Activated T-helper 17 cell treated with anti-CD3 and anti-CD28 coated beads, Interleukin-2, amount 50 U/mL, for 72 hours (primary cell): ENCODE measurements at regions not wholly inside any gene's neighbourhood (a gene's known extent, or its start where the extent isn't known, plus 50 kb on each side); places are given as distances from the start of the nearest gene placed in this dataset.

ENCODE experiments used
- ATAC-seq: fragments of 150-1000 bp; cut with Tn5 transposase; replicated peaks from 2 replicates; pipeline ENCODE4 v1.10.0; 2021; ENCODE audit warnings: mild to moderate bottlenecking, moderate library complexity
- H3K27ac Mint-ChIP-seq: one replicate; pipeline ENCODE4 v1.8.0; 2022; ENCODE audit warnings: mixed read lengths
- H3K27me3 Mint-ChIP-seq: one replicate; pipeline ENCODE4 v1.8.0; 2022; ENCODE audit warnings: mixed read lengths
- H3K36me3 Mint-ChIP-seq: one replicate; pipeline ENCODE4 v1.8.0; 2022; ENCODE audit warnings: low read depth, mild to moderate bottlenecking, mixed read lengths
- H3K4me1 Mint-ChIP-seq: one replicate; pipeline ENCODE4 v1.8.0; 2022; ENCODE audit warnings: mixed read lengths
- H3K4me3 Mint-ChIP-seq: one replicate; pipeline ENCODE4 v1.8.0; 2022; ENCODE audit warnings: mild to moderate bottlenecking, mixed read lengths
- H3K9me3 Mint-ChIP-seq: one replicate; pipeline ENCODE4 v1.8.0; 2022; ENCODE audit warnings: mixed read lengths

DNA sequence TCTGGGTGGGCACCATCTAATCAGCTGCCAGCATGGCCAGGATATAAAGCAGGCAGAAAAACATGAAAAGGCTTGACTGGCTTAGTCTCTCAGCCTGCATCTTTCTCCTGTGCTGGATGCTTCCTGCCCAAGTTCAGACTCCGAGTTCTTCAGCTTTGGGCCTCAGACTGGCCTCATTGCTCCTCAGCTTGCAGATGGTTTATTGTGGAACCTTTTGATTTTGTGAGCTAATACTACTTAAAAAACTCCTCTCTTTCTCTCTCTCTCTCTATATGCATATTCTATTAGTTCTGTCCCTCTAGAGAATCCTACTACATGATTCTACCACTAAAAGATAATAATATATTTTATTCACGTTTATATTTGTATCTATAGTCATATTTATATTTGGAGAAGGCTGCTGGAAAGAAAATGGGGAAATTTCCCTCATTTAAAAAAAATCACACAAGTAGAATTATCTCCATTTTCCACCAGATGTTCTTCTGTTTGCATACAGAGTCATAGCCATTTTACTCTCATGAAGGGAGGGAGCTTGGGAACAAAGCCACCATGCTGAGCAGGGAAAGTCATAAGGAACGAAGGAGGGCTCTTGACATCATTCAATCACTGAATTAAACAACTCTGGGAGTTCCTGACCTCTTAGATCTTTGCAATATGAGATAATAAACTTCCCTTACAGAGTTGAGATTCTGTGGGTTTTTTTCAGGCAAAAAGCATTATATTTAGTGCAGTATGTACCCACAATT lies 1137.4 kb upstream of the CDH18 start:
- no peak for ATAC-seq
- Mint-ChIP-seq H3K4me3 (no peak overlapping the region), H3K36me3 (no peaks in the 10 kb centered on the region), H3K9me3 (peaks cover 4% of the 10 kb centered on the region), H3K4me1 (no peaks in the 10 kb centered on the region), H3K27ac (no peak overlapping the region), H3K27me3 (no peaks in the 10 kb centered on the region)

DNA sequence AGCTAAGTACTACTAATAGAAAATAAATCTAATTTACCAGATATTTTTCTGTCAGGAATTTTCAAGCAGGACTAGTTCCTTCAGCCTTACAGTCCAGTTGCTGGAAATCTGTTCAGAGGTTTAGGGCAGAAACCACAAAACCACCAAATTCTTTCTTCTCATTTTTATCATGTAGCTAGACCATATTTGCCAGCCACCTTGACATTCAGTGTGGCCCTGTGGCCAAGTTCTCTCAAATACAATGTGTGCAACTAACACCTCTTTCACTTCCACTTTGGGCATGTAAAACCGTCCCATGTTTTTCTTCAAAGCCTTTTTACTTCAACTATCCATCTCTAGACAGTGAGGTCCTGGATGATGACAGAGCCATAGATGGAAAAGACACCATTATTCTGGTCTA lies 1133.2 kb upstream of the CDH18 start:
- no peak for ATAC-seq
- Mint-ChIP-seq H3K4me1 (no peaks in the 10 kb centered on the region), H3K9me3 (peaks cover 6% of the 10 kb centered on the region), H3K4me3 (no peak overlapping the region), H3K27ac (no peak overlapping the region), H3K27me3 (no peaks in the 10 kb centered on the region), H3K36me3 (no peaks in the 10 kb centered on the region)

DNA sequence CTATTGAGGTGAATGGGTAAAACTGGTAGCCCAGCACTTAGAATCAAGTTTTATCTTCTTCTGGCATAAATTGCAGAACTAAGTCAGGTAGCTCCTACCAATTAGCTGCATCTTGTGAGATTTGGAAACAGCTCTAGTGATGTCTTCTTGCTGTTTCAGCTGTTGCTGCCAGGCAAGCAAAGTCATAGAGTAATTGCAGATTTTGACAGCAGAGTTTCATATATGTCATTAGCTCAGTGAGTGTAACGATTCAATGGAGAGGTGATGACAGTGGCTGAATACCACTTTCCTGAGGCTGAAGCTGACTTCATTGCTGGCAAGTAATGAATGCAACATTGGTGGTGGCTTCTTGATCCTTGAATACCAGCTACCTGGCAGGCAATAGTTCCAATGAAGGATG lies 1109.7 kb upstream of the CDH18 start:
- H3K4me3 Mint-ChIP-seq, result no peak overlapping the region
- H3K27ac Mint-ChIP-seq, result no peak overlapping the region
- no peak for ATAC-seq
- H3K27me3 Mint-ChIP-seq, result no peaks in the 10 kb centered on the region
- no peaks in the 10 kb centered on the region for H3K4me1 Mint-ChIP-seq
- peaks cover 17% of the 10 kb centered on the region for H3K9me3 Mint-ChIP-seq
- H3K36me3 Mint-ChIP-seq, result no peaks in the 10 kb centered on the region

DNA sequence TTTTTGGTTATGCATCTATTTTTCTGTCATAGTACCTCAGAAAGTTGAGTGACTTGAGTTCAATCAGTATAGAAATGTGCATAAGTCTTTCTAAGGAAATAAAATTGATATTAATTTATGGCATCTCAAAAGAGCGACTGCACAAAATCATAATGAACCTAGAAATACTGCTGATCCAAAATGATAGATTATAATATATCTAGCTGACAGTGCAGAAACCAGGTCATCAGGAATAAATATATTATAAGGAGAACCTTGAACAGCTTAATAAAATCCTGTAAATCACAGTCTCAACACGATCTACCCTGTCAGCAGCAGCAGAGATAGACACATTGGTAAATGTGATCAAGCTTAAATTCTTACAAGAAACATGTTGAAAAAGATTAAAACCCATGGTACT lies 1106.6 kb upstream of the CDH18 start:
- peaks cover 20% of the 10 kb centered on the region for H3K9me3 Mint-ChIP-seq
- H3K4me1 Mint-ChIP-seq, result no peaks in the 10 kb centered on the region
- H3K4me3 Mint-ChIP-seq, result no peak overlapping the region
- H3K27ac Mint-ChIP-seq, result no peak overlapping the region
- H3K27me3 Mint-ChIP-seq, result no peaks in the 10 kb centered on the region
- no peak for ATAC-seq
- no peaks in the 10 kb centered on the region for H3K36me3 Mint-ChIP-seq

DNA sequence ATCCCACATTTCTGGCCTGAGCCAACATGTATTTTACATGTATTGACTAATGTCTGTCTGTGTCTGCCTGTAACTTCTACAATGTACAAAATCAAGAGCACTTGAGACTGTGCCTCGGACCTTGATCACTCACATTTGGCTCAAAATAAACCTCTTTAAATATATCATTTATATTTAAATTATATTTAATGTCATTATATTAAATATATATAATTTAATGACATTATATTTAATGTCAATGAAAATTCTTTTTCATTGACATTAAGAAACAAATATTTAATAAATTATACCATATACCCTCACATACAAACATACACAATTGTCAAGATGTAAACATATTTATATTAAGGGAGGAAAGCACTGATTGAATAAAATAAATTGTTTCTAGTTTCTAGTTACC lies 1099.8 kb upstream of the CDH18 start:
- ATAC-seq, result no peak
- no peaks in the 10 kb centered on the region for H3K27me3 Mint-ChIP-seq
- peaks cover 13% of the 10 kb centered on the region for H3K9me3 Mint-ChIP-seq

DNA sequence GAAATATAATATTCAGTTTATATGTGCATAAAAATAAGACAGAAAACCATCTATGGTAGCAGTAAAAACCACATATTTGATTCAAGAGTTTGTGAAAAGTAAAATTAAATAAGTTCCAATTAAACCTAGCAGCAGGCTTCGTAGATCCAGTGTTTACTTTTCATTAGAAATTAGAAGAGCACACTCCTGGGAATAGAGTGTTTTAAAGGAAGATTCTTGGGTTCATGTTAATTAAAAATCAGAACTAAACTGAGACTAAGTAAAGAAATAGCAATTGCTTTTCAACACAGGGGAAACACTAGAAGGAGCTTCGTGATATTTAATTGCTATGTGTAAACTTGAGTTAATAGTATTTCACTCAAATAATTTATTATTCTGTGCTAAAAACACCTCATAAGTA lies 1097.8 kb upstream of the CDH18 start:
- no peaks in the 10 kb centered on the region for H3K36me3 Mint-ChIP-seq
- H3K9me3 Mint-ChIP-seq, result peaks cover 7% of the 10 kb centered on the region
- no peak for ATAC-seq
- H3K27me3 Mint-ChIP-seq, result no peaks in the 10 kb centered on the region
- no peaks in the 10 kb centered on the region for H3K4me1 Mint-ChIP-seq
- H3K4me3 Mint-ChIP-seq, result no peak overlapping the region
- no peak overlapping the region for H3K27ac Mint-ChIP-seq

More for the DNA sequence above, 1099.8 kb upstream of the CDH18 start:
- no peaks in the 10 kb centered on the region for H3K4me1 Mint-ChIP-seq
- no peak overlapping the region for H3K4me3 Mint-ChIP-seq
- no peak overlapping the region for H3K27ac Mint-ChIP-seq
- H3K36me3 Mint-ChIP-seq, result no peaks in the 10 kb centered on the region

DNA sequence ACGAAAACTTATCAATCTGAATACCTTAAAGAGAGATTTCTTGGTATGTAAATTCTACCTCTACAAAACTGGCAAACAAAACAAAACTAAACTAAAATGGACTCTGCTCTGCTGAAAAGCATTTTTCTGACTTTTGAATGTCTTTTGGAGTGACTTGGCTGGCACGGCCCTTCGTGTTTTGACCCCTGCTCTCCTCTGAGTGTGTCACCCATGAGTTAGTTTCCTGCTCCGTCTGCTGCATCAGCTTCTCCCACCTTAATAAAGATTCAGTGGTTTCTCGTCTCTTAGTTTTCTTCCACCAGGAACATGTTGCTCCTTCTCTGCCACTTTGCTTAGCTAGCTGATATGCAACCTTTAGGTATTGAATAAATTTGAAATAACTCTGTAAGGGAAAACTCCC lies 1084.0 kb upstream of the CDH18 start:
- no peaks in the 10 kb centered on the region for H3K9me3 Mint-ChIP-seq
- no peak overlapping the region for H3K4me3 Mint-ChIP-seq
- H3K27ac Mint-ChIP-seq, result no peak overlapping the region
- no peak for ATAC-seq
- no peaks in the 10 kb centered on the region for H3K4me1 Mint-ChIP-seq
- no peaks in the 10 kb centered on the region for H3K27me3 Mint-ChIP-seq
- H3K36me3 Mint-ChIP-seq, result no peaks in the 10 kb centered on the region

DNA sequence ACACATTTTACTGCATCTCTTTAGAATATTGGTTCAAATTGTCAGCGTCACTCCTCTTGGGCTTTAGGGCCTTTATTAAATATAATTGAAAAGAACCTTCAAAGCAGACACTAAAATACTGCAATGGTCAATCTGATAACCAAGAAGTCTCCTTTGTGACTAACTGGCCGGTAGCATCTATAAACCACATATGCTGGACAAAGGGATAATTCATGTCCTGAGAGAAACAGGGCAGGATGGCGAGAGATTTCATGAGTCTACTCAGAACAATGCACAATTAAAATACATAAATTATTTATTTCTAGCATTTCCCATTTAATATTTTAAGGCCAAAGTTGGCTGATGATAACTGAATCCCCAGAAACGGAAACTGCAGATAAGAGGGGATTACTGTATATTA lies 1083.4 kb upstream of the CDH18 start:
- Mint-ChIP-seq H3K27ac (no peak overlapping the region), H3K4me1 (no peaks in the 10 kb centered on the region), H3K27me3 (no peaks in the 10 kb centered on the region), H3K36me3 (no peaks in the 10 kb centered on the region), H3K4me3 (no peak overlapping the region), H3K9me3 (no peaks in the 10 kb centered on the region)
- ATAC-seq, result no peak

DNA sequence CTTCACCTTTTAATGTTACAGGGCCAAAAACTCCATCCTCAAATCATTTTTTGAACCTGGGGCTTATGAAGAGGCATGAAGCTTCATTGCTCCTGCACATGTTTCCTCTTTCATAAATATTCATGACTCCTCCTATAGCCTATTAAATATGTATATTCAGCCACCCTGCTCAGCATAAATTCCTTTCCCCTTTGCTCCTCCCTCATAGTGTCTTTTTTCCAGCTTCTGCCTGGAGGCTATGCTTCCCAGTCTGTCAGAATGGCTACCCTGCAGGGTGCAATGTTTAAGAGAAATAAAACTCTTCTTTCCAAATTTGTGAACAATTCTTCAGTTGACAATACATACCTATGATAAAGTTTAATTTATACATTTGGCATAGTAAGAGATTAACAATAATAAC lies 1082.9 kb upstream of the CDH18 start:
- ATAC-seq, result no peak
- H3K36me3 Mint-ChIP-seq, result no peaks in the 10 kb centered on the region
- no peak overlapping the region for H3K4me3 Mint-ChIP-seq
- H3K9me3 Mint-ChIP-seq, result no peaks in the 10 kb centered on the region
- no peak overlapping the region for H3K27ac Mint-ChIP-seq
- no peaks in the 10 kb centered on the region for H3K4me1 Mint-ChIP-seq
- H3K27me3 Mint-ChIP-seq, result no peaks in the 10 kb centered on the region

DNA sequence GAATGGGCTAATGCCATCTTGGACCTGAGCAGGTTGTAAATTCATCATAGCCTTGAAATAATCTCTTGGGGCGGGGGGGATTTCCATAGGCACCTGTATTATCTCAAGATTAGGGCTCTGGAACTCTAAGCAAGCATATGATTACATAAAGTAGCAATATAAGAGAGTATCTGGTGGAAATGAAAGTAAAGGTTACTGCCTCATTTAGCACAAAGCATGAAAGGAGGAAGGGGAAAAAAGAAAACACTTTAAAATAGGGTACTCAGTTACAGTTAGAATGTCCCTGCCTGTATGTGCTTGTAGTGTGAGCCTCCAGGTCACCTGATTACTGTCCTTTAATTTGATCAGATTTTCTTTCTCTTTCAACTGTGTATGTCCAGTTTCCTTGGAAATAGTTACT lies 1079.7 kb upstream of the CDH18 start:
- no peaks in the 10 kb centered on the region for H3K27me3 Mint-ChIP-seq
- peaks cover 4% of the 10 kb centered on the region for H3K9me3 Mint-ChIP-seq
- H3K36me3 Mint-ChIP-seq, result no peaks in the 10 kb centered on the region
- no peak for ATAC-seq
- H3K27ac Mint-ChIP-seq, result no peak overlapping the region
- H3K4me1 Mint-ChIP-seq, result no peaks in the 10 kb centered on the region
- no peak overlapping the region for H3K4me3 Mint-ChIP-seq

DNA sequence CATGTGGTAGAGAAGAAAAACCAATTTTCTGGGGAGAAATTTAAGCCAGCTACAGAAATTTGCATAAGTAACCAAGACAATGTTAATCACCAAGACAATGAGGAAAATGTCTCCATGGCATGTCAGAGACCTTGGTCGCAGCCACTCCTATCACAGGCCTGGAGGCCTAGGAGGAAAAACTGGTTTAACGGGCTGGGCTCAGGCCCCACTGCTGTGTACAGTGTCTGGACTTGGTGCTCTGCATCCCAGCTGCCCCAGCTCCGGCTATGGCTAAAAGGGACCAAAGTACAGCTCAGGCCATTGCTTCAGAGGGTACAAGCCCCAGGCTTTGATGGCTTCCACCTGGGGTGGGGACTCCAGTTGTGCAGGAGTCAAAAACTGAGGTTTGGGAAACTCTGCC lies 1075.1 kb upstream of the CDH18 start:
- Mint-ChIP-seq H3K4me3 (no peak overlapping the region), H3K4me1 (no peaks in the 10 kb centered on the region), H3K9me3 (peaks cover 23% of the 10 kb centered on the region), H3K27ac (no peak overlapping the region), H3K27me3 (no peaks in the 10 kb centered on the region), H3K36me3 (no peaks in the 10 kb centered on the region)
- ATAC-seq, result no peak

DNA sequence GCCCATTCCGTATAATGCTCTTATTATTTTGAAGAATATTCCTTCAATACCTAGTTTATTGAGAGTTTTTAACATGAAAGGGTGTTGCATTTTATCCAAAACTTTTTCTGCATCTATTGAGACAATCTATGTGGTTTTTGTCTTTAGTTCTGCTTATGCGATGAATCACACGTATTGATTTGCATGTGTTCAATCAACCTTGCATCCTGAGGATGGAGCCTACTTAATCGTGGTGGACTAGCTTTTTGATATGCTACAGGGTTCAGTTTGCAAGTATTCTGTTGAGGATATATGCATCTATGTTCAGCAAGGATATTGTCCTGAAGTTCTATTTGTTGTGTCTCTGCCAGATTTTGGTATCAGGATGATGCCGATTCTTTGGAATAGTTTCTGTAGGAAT lies 1070.3 kb upstream of the CDH18 start:
- no peak overlapping the region for H3K27ac Mint-ChIP-seq
- no peaks in the 10 kb centered on the region for H3K36me3 Mint-ChIP-seq
- no peaks in the 10 kb centered on the region for H3K27me3 Mint-ChIP-seq
- peaks cover 26% of the 10 kb centered on the region for H3K9me3 Mint-ChIP-seq
- H3K4me1 Mint-ChIP-seq, result no peaks in the 10 kb centered on the region
- H3K4me3 Mint-ChIP-seq, result no peak overlapping the region
- ATAC-seq, result no peak

DNA sequence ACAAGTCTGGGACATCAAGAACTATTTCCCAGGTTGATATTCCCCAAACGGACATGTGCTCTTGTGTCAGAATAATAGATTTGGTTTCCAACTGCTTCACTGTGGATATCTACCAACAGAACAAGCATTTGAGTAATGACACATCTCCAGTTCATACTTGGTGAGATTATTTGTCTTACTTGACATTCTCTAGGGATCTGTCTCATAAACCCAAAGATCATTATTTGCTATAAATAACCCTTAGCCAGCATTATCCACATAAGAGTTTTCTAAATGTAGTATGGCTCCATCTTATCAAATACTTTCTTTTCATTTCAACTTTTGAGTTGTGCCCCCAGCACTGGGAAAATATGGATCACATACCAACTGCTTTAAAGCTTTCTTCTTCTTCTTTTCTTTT lies 1063.9 kb upstream of the CDH18 start:
- H3K36me3 Mint-ChIP-seq, result no peaks in the 10 kb centered on the region

DNA sequence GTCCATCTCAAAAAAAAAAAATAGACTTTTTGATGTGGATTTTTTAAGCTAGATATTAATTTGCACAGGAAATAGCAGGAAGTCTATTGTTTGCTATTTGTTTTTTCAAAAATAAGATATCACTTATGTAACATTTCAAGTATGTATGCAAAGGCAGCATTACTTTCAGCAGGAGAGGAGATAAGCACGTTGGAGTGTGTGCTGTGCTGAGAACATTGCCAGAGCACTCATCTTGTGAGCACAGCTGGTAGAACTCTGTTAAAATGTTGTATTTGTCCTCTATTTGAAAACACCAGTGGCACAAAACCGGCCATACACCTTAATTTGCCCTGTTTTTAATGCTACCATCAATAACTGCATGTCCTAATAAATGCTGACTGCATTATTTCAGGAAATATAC lies 1061.9 kb upstream of the CDH18 start:
- no peaks in the 10 kb centered on the region for H3K27me3 Mint-ChIP-seq
- no peaks in the 10 kb centered on the region for H3K36me3 Mint-ChIP-seq
- H3K9me3 Mint-ChIP-seq, result peaks cover 17% of the 10 kb centered on the region
- no peaks in the 10 kb centered on the region for H3K4me1 Mint-ChIP-seq
- no peak for ATAC-seq
- H3K27ac Mint-ChIP-seq, result no peak overlapping the region
- H3K4me3 Mint-ChIP-seq, result no peak overlapping the region

More for the DNA sequence above, 1063.9 kb upstream of the CDH18 start:
- H3K27me3 Mint-ChIP-seq, result no peaks in the 10 kb centered on the region
- no peak overlapping the region for H3K27ac Mint-ChIP-seq
- no peaks in the 10 kb centered on the region for H3K4me1 Mint-ChIP-seq
- ATAC-seq, result no peak
- peaks cover 17% of the 10 kb centered on the region for H3K9me3 Mint-ChIP-seq
- no peak overlapping the region for H3K4me3 Mint-ChIP-seq

DNA sequence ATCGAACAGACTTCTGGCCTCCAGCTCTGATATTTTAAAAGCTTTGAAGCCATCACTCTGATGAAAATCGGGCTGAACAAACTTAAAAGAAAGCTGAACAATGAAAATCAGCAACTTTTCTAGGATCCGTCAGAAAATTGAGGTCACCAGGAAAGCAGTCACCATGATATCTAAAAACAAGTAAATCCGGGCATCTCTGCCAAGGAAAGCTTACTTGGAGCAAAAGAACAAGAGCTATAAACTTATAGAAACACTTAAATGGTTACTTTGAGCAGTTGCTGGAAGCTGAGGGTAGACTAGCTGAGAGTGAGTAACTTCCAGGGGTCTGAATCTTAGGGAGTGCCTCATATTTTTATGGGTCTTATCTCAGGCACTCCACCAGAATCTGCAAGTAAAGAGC lies 1043.0 kb upstream of the CDH18 start:
- H3K27me3 Mint-ChIP-seq, result no peaks in the 10 kb centered on the region
- H3K4me1 Mint-ChIP-seq, result no peaks in the 10 kb centered on the region
- H3K27ac Mint-ChIP-seq, result no peak overlapping the region
- no peak overlapping the region for H3K4me3 Mint-ChIP-seq
- no peaks in the 10 kb centered on the region for H3K36me3 Mint-ChIP-seq
- peaks cover 6% of the 10 kb centered on the region for H3K9me3 Mint-ChIP-seq
- no peak for ATAC-seq

DNA sequence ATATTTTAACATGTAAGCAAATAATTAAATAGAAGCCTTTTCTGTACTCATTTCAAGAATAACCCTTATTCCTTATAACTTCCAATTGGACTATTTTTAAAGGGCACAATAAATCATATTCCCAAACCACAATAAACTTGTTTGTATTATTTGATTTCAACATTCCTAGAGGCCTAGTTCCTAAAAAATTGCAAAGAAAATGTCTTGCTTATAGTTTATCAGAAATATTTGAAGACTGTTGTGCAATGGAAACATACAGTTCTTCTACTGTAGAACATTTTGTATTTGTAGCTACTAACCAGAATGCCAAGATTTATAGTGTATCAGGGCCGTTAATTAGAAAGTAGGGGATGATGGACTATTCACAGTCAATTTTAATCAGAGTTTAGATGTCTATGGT lies 1037.0 kb upstream of the CDH18 start:
- H3K27ac Mint-ChIP-seq, result no peak overlapping the region

More for the DNA sequence above, 1037.0 kb upstream of the CDH18 start:
- no peak for ATAC-seq
- H3K27me3 Mint-ChIP-seq, result no peaks in the 10 kb centered on the region
- no peaks in the 10 kb centered on the region for H3K36me3 Mint-ChIP-seq
- no peak overlapping the region for H3K4me3 Mint-ChIP-seq
- peaks cover 7% of the 10 kb centered on the region for H3K9me3 Mint-ChIP-seq
- no peaks in the 10 kb centered on the region for H3K4me1 Mint-ChIP-seq
